ENCODE measurements at regions not wholly inside any gene's neighbourhood (a gene's known extent, or its start where the extent isn't known, plus 50 kb on each side); places are given as distances from the start of the nearest gene placed in this dataset.

DNA sequence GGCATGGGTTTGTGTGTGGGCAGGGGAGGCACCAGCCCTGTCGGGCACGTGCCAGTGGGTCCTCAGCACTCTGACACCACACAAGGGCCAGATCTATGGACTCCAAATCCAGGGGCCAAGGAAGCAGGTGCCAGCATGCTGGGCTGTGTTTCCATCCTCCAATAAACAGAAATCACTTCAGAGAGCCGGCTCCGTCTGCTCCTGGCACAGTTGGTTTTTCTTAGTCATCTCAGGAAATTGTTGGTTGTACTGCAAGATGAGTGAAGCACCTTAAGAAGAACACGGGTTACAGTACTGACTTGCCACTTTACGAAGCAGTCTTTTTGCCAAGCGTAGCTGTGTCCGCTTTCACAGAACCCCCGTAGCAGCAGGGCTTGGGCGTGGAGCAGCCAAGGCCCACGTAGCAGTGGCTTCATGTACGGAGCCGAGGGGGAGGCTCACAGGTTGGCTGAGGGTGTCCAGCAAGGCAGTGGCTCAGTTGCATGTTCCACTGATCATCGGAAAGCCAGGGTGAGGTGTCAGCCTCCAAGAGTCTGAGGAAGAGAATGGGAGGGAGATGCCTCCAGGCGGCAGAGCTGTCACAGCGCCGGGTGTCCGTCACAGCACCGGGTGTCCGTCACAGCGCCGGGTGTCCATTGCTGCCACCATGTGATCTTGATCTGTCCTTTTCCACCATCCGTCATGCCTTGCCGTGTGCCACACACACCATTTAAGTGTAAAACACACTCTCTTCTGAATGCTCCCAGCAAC is 314.9 kb downstream of the CTTN start:
- TF ChIP-seq NFRKB (IDR thresholded peaks at IDR 0.05): no peak
- TF ChIP-seq FOXA1 (IDR thresholded peaks at IDR 0.05): no peak
- no peak for TF ChIP-seq SP1 (IDR thresholded peaks at IDR 0.05)
- no peak for TF ChIP-seq HDGF (IDR thresholded peaks at IDR 0.05; ENCODE audit: borderline replicate concordance)
- TF ChIP-seq FOXM1 (IDR thresholded peaks at IDR 0.05; ENCODE audit: borderline replicate concordance): no peak
- no peak for TF ChIP-seq SUZ12 (IDR thresholded peaks at IDR 0.05)
- no peak for TF ChIP-seq CTBP1 (IDR thresholded peaks at IDR 0.05; ENCODE audit: borderline replicate concordance)
- no peak for TF ChIP-seq ZNF384 (IDR thresholded peaks at IDR 0.05)
- no peak for TF ChIP-seq BHLHE40 (IDR thresholded peaks at IDR 0.05; ENCODE audit: borderline replicate concordance)
- TF ChIP-seq FOXK2 (IDR thresholded peaks at IDR 0.05): no peak
- TF ChIP-seq ELF4 (IDR thresholded peaks at IDR 0.05): no peak

Data from HEK293T (cell line).